MM.1S (cell line): ENCODE measurements at regions not wholly inside any gene's neighbourhood (a gene's known extent, or its start where the extent isn't known, plus 50 kb on each side); places are given as distances from the start of the nearest gene placed in this dataset.

Experiments used
- DNase-seq: peaks from one replicate; pipeline ENCODE4 v3.0.0-alpha.2; 2015
- H2AFZ ChIP-seq: fragments of 300-600 bp; sonication (generic); 2 replicates; pipeline ENCODE4 v1.6.0; 2016; ENCODE audit warnings: antibody characterized with exemption, low read length
- H3F3A ChIP-seq: fragments of 300-600 bp; sonication (generic); 2 replicates; pipeline ENCODE4 v1.6.1; 2016; ENCODE audit warnings: mild to moderate bottlenecking, antibody characterized with exemption, low read length, moderate library complexity, mixed read lengths; ENCODE audit not compliant: insufficient read depth
- H3K27ac ChIP-seq: fragments of 300-600 bp; sonication (generic); 2 replicates; pipeline ENCODE4 v1.5.1; 2016; ENCODE audit warnings: mild to moderate bottlenecking, low read length
- H3K27me3 ChIP-seq: fragments of 300-600 bp; sonication (generic); replicated peaks from 2 replicates; pipeline ENCODE4 v1.6.0; 2016; ENCODE audit warnings: low read length; ENCODE audit not compliant: insufficient read depth
- H3K36me3 ChIP-seq: fragments of 300-600 bp; sonication (generic); replicated peaks from 2 replicates; pipeline ENCODE4 v1.6.1; 2016; ENCODE audit warnings: mild to moderate bottlenecking, low read length, mixed read lengths; ENCODE audit not compliant: insufficient read depth
- H3K4me1 ChIP-seq: fragments of 300-600 bp; sonication (generic); 2 replicates; pipeline ENCODE4 v1.6.1; 2016; ENCODE audit warnings: low read length, mixed read lengths
- H3K4me2 ChIP-seq: fragments of 300-600 bp; sonication (generic); 2 replicates; pipeline ENCODE4 v1.6.0; 2016; ENCODE audit warnings: low read depth, low read length
- H3K4me3 ChIP-seq: fragments of 300-600 bp; sonication (generic); 2 replicates; pipeline ENCODE4 v1.5.1; 2016; ENCODE audit warnings: low read length, mixed read lengths
- H3K79me2 ChIP-seq: fragments of 300-600 bp; sonication (generic); 2 replicates; pipeline ENCODE4 v1.6.1; 2016; ENCODE audit warnings: mixed run types, low read length, mixed read lengths
- H3K9ac ChIP-seq: fragments of 300-600 bp; sonication (generic); 2 replicates; pipeline ENCODE4 v1.6.1; 2016; ENCODE audit warnings: low read length, mixed read lengths
- H3K9me2 ChIP-seq: fragments of 300-600 bp; sonication (generic); replicated peaks from 2 replicates; pipeline ENCODE4 v1.6.1; 2016; ENCODE audit warnings: mild to moderate bottlenecking, low read length, mixed read lengths; ENCODE audit not compliant: insufficient read depth
- H3K9me3 ChIP-seq: fragments of 300-600 bp; sonication (generic); replicated peaks from 2 replicates; pipeline ENCODE4 v1.6.1; 2016; ENCODE audit warnings: mild to moderate bottlenecking, low read length, mixed read lengths; ENCODE audit not compliant: insufficient read depth
- H4K20me1 ChIP-seq: fragments of 300-600 bp; sonication (generic); 2 replicates; pipeline ENCODE4 v1.6.1; 2016; ENCODE audit warnings: mild to moderate bottlenecking, low read length, moderate library complexity, mixed read lengths; ENCODE audit not compliant: insufficient read depth
- EZH2 ChIP-seq: fragments of 300-600 bp; sonication (generic); optimal IDR thresholded peaks from 2 replicates; pipeline ENCODE3; 2017; ENCODE audit warnings: low read depth, mild to moderate bottlenecking, antibody characterized with exemption, low read length, mixed read lengths
- EZH2phosphoT487 ChIP-seq: fragments of 300-600 bp; sonication (generic); IDR thresholded peaks from 2 replicates; pipeline ENCODE4 v1.6.1; 2018; ENCODE audit warnings: antibody characterized with exemption, low read length
- TF ChIP-seq, protein P1 (sequence below): fragments of 300-600 bp; sonication (generic); IDR thresholded peaks from 2 replicates; pipeline ENCODE4 v1.5.1; 2016; ENCODE audit warnings: antibody characterized with exemption, low read length, mixed read lengths

DNA sequence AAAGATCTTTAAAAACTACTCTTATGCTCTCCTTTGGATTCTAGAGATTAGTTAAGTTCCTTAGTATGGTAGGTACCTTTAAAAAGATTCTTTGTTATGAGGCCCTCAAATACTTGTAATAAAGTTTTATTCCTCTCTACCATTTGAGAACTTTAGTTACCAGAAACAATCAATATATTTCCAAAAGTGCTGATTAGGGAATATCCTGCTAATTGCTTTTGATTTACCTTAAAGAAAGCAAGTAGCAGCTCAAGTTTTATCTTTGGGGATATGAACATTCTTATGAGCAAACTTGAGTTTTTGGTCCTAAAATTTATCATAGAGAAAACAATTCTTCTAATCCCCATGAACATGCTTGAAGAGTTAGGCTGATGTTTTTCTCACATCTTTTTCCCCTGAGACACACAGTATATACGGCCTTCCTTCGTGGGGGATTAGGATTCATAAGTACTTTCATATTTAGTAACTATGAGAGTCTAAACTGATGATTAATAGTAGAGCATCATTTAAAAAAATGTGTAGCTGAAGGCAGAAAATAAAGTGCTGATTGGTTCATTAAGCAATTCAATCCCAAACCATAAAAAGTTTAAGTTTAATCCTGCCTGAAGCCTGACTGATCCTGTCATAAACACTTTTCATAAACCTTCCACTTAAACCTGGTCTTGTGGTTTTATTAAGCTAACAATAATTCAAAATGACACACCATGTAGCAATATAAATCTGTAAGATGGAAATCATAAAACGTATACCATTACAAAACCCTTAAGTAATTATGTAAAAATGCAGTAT, 380.5 kb upstream of the FBXO33 start:
- Histone ChIP-seq H3K4me3 (no peak overlapping the region), H2AFZ (no peak overlapping the region), H3K9ac (no peak overlapping the region), H3K9me3 (no peaks in the 10 kb centered on the region), H3K27ac (no peak overlapping the region), H3K36me3 (no peaks in the 10 kb centered on the region), H3K4me1 (no peaks in the 10 kb centered on the region), H3K9me2 (no peaks in the 10 kb centered on the region), H3K79me2 (no peaks in the 10 kb centered on the region), H3K27me3 (no peaks in the 10 kb centered on the region), H3K4me2 (no peak overlapping the region), H4K20me1 (no peaks in the 10 kb centered on the region), H3F3A (no peaks in the 10 kb centered on the region)
- TF ChIP-seq, protein P1, sequence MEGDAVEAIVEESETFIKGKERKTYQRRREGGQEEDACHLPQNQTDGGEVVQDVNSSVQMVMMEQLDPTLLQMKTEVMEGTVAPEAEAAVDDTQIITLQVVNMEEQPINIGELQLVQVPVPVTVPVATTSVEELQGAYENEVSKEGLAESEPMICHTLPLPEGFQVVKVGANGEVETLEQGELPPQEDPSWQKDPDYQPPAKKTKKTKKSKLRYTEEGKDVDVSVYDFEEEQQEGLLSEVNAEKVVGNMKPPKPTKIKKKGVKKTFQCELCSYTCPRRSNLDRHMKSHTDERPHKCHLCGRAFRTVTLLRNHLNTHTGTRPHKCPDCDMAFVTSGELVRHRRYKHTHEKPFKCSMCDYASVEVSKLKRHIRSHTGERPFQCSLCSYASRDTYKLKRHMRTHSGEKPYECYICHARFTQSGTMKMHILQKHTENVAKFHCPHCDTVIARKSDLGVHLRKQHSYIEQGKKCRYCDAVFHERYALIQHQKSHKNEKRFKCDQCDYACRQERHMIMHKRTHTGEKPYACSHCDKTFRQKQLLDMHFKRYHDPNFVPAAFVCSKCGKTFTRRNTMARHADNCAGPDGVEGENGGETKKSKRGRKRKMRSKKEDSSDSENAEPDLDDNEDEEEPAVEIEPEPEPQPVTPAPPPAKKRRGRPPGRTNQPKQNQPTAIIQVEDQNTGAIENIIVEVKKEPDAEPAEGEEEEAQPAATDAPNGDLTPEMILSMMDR = no peak
- TF ChIP-seq EZH2 (no peak), EZH2phosphoT487 (no peak)
- no peak for DNase-seq

DNA sequence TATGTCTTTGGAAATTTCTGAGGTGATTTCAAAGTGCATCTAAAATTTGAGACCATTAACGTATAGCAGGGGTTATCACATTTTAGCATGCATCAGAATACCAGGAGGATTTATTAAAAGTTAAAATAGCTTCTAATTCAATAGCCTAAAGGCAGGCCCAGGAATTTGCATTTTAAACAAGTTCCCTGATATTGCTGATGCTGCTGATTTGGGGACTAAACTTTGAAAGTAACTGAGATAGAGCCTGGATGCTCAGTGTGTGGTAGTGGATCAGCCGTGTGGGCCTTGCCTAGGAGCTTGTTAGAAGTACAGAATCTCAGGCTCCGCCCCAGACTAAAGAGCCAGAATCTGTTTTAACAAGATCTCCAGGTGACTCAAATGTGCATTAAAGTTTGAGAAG, 375.0 kb upstream of the FBXO33 start:
- Histone ChIP-seq H3F3A (no peaks in the 10 kb centered on the region), H3K4me1 (no peaks in the 10 kb centered on the region), H3K27me3 (no peaks in the 10 kb centered on the region), H3K4me3 (no peak overlapping the region), H4K20me1 (no peaks in the 10 kb centered on the region), H3K27ac (no peak overlapping the region), H3K4me2 (no peak overlapping the region), H2AFZ (no peak overlapping the region), H3K9me3 (no peaks in the 10 kb centered on the region), H3K79me2 (no peaks in the 10 kb centered on the region), H3K9ac (no peak overlapping the region), H3K9me2 (no peaks in the 10 kb centered on the region), H3K36me3 (no peaks in the 10 kb centered on the region)
- no peak for DNase-seq
- TF ChIP-seq, protein P1 = no peak
- no peak for TF ChIP-seq EZH2
- TF ChIP-seq EZH2phosphoT487 = no peak

DNA sequence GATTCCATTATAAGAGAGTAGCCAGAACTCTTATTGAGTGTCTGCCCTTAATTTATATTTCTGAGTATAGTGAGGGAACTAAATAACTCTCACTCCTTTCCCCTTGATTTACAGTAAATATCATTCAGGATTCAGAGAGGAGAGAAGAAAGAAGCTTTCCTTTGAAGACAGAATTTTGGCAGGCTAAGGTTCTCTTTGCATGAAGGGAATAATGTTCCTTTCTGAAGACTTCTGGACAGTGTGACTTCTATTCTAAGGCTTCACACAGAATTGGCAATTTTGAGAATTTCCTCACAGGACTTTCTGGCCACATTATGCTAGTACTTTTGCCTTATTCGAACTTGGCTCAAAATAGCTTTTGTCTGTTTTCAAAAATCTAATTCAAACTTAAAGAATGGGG, 352.2 kb upstream of the FBXO33 start:
- Histone ChIP-seq H3K27ac (no peak overlapping the region), H3K9ac (no peak overlapping the region), H3K36me3 (no peaks in the 10 kb centered on the region), H3K27me3 (no peaks in the 10 kb centered on the region), H3K4me1 (no peaks in the 10 kb centered on the region), H2AFZ (no peak overlapping the region), H3K79me2 (no peaks in the 10 kb centered on the region), H3K9me3 (no peaks in the 10 kb centered on the region), H4K20me1 (no peaks in the 10 kb centered on the region), H3K4me2 (no peak overlapping the region), H3K9me2 (no peaks in the 10 kb centered on the region), H3F3A (no peaks in the 10 kb centered on the region), H3K4me3 (no peak overlapping the region)
- TF ChIP-seq EZH2phosphoT487 = no peak
- TF ChIP-seq, protein P1 = no peak
- DNase-seq = no peak
